Nephron progenitor cell (in vitro differentiated cells): ENCODE measurements at regions not wholly inside any gene's neighbourhood (a gene's known extent, or its start where the extent isn't known, plus 50 kb on each side); places are given as distances from the start of the nearest gene placed in this dataset.

Experiments
- DNase-seq: peaks from one replicate; pipeline ENCODE4 v3.0.0; 2021
- H3K27ac Mint-ChIP-seq: 2 replicates; pipeline ENCODE4 v1.8.0; 2021; ENCODE audit warnings: mild to moderate bottlenecking, moderate library complexity, mixed read lengths
- H3K27me3 Mint-ChIP-seq: 2 replicates; pipeline ENCODE4 v1.8.0; 2021; ENCODE audit warnings: mild to moderate bottlenecking, low read depth, mixed read lengths; ENCODE audit not compliant: poor library complexity
- H3K36me3 Mint-ChIP-seq: 2 replicates; pipeline ENCODE4 v1.8.0; 2021; ENCODE audit warnings: low read depth, mixed read lengths
- H3K4me1 Mint-ChIP-seq: 2 replicates; pipeline ENCODE4 v1.8.0; 2021; ENCODE audit warnings: mixed read lengths
- H3K4me3 Mint-ChIP-seq: 2 replicates; pipeline ENCODE4 v1.8.0; 2021; ENCODE audit warnings: mild to moderate bottlenecking, moderate library complexity, mixed read lengths
- H3K9me3 Mint-ChIP-seq: 2 replicates; pipeline ENCODE4 v1.8.0; 2021; ENCODE audit warnings: mild to moderate bottlenecking, moderate library complexity, mixed read lengths
- CTCF ChIP-seq: fragments of 200-600 bp; sonication (generic); IDR thresholded peaks from 2 replicates; pipeline ENCODE4 v1.5.0; 2021; ENCODE audit warnings: antibody characterized with exemption

GRCh38 chr21:23398726-23399125, 2208.6 kb downstream of the MRPL39 start:
- Mint-ChIP-seq H3K4me1 (peaks cover 5% of the 10 kb centered on the region), H3K9me3 (no peaks in the 10 kb centered on the region), H3K4me3 (no peak overlapping the region), H3K36me3 (no peaks in the 10 kb centered on the region), H3K27ac (no peak overlapping the region), H3K27me3 (no peaks in the 10 kb centered on the region)
- TF ChIP-seq CTCF: no peak
- DNase-seq: no peak

- no peaks in the 10 kb centered on the region for H3K36me3 Mint-ChIP-seq
- peaks cover 5% of the 10 kb centered on the region for H3K4me1 Mint-ChIP-seq
- H3K27me3 Mint-ChIP-seq: no peaks in the 10 kb centered on the region
- no peak overlapping the region for H3K27ac Mint-ChIP-seq
- DNase-seq: no peak
- H3K9me3 Mint-ChIP-seq: no peaks in the 10 kb centered on the region
- TF ChIP-seq CTCF: no peak
- no peak overlapping the region for H3K4me3 Mint-ChIP-seq
Observed at GRCh38 chr21:23394458-23394857, 2212.8 kb downstream of the MRPL39 start.

DNA sequence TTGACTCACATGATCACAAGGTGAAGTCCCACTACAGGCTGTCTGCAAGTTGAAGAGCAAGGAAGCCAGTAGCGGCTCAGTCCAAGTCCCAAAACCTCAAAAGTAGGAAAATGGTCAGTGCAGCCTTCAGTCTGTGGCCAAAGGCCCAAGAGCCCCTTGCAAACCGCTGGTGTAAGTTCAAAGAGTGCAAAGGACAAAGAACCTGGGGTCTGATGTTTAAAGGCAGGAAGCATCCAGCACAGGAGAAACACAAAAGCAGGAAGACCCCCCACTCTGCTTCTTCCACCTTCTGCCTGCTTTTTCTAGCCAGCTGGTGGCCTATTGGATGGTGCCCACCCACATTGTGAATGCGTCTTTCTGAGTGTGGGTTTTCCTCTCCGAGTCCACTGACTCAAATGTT, 2222.6 kb downstream of the MRPL39 start:
- TF ChIP-seq CTCF: no peak
- H3K36me3 Mint-ChIP-seq: no peaks in the 10 kb centered on the region
- H3K4me1 Mint-ChIP-seq: peaks cover 9% of the 10 kb centered on the region
- peaks cover 5% of the 10 kb centered on the region for H3K9me3 Mint-ChIP-seq
- H3K27ac Mint-ChIP-seq: no peak overlapping the region
- no peaks in the 10 kb centered on the region for H3K27me3 Mint-ChIP-seq
- no peak for DNase-seq
- H3K4me3 Mint-ChIP-seq: no peak overlapping the region

DNA sequence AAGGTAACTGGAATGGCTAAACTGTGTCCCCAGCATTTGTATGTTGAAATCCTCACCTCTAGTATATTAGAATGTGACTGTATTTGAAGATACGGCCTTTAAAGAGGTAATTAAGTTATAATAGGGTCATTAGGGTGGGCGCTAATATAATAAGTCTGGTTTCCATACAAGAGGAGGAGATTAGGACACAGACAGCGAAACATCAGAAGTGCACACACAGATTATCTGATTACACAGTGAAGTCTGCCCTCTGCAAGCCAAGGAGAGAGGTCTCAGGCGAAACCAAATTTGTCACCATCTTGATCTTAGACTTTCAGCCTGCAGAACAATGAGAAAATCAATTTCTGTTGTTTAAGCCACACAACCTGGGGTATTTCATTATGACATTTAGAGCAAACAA, 2233.1 kb downstream of the MRPL39 start:
- Mint-ChIP-seq H3K9me3 (peaks cover 11% of the 10 kb centered on the region), H3K4me3 (no peak overlapping the region), H3K27me3 (no peaks in the 10 kb centered on the region), H3K4me1 (no peaks in the 10 kb centered on the region), H3K36me3 (no peaks in the 10 kb centered on the region), H3K27ac (no peak overlapping the region)
- no peak for DNase-seq
- TF ChIP-seq CTCF: no peak

DNA sequence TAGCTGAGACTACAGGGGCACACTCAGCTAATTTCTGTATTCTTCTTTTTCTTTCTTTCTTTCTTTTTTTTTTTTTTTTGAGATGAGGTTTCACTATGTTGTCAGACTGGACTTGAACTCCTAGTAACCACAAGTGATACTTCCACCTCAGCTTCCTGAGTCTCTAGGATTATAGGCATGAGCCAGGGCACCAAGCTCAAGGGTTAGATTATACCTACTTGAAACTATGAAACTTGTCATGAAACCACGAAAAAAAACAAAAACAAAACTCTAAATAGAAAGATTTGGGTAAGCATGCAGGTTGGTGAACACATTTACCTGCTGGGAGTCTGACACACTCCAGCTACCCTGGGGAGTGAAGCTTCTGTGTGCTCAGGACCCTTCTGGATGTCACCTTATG, 2250.4 kb downstream of the MRPL39 start:
- H3K36me3 Mint-ChIP-seq: no peaks in the 10 kb centered on the region
- no peaks in the 10 kb centered on the region for H3K27me3 Mint-ChIP-seq

More for the DNA sequence above, 2250.4 kb downstream of the MRPL39 start:
- no peaks in the 10 kb centered on the region for H3K4me1 Mint-ChIP-seq
- H3K4me3 Mint-ChIP-seq: no peak overlapping the region
- TF ChIP-seq CTCF: no peak
- no peak overlapping the region for H3K27ac Mint-ChIP-seq
- peaks cover 20% of the 10 kb centered on the region for H3K9me3 Mint-ChIP-seq
- DNase-seq: no peak
